Sigmoid colon (tissue), 6 donors: ENCODE measurements at regions not wholly inside any gene's neighbourhood (a gene's known extent, or its start where the extent isn't known, plus 50 kb on each side); places are given as distances from the start of the nearest gene placed in this dataset.
A peak's percentile ranks its signal among the peaks of the same experiment; 100 is the strongest.

Experiments used
- DNase-seq: peaks from one replicate; pipeline ENCODE4 v3.0.0-alpha.2; 2019
- H3K27ac ChIP-seq, 4 donors: fragments of 200-600 bp; sonication (generic); one replicate each; pipeline ENCODE4 v1.5.1; 2016 to 2019; ENCODE audit warnings: mild to moderate bottlenecking in 1 of 4
- H3K27me3 ChIP-seq, 3 donors: fragments of 200-600 bp; sonication (generic); one replicate each; pipeline ENCODE4 v1.5.1; 2019; ENCODE audit warnings: mild to moderate bottlenecking in 1 of 3
- H3K36me3 ChIP-seq, 4 donors: fragments of 200-600 bp; sonication (generic); one replicate each; pipeline ENCODE4 v1.5.1; 2016 to 2019
- H3K4me1 ChIP-seq, 4 donors: fragments of 200-600 bp; sonication (generic); one replicate each; pipeline ENCODE4 v1.5.1; 2017 to 2019
- H3K4me3 ChIP-seq, 4 donors: fragments of 200-600 bp; sonication (generic); one replicate each; pipeline ENCODE4 v1.5.1; 2017 to 2019; ENCODE audit warnings: mild to moderate bottlenecking in 2 of 4, moderate library complexity in 1 of 4
- H3K9me3 ChIP-seq, 4 donors: fragments of 200-600 bp in 3 of 4; sonication (generic) in 3 of 4; one replicate each; pipeline versions ENCODE4 v1.5.1 to v1.6.1; 2013 to 2019
- CTCF ChIP-seq, 4 experiments: fragments of 450-650 bp in 3 of 4; fragments of 200-600 bp in 1 of 4; IDR thresholded peaks; one replicate each; pipeline ENCODE4 v1.5.1; 2016 to 2019; ENCODE audit warnings: antibody characterized with exemption in 4 of 4, mild to moderate bottlenecking in 3 of 4, moderate library complexity in 2 of 4
- EP300 ChIP-seq, 4 donors: sonication (generic); formaldehyde crosslinking; IDR thresholded peaks; one replicate each; pipeline ENCODE4 v1.6.1; 2017; ENCODE audit warnings: antibody characterized with exemption in 4 of 4
- POLR2A ChIP-seq, 2 donors: fragments of 450-650 bp; IDR thresholded peaks; one replicate each; pipeline ENCODE4 v1.6.1; 2016; ENCODE audit warnings: antibody characterized with exemption in 2 of 2, mild to moderate bottlenecking in 2 of 2, moderate library complexity in 2 of 2
- POLR2AphosphoS5 ChIP-seq, 4 donors: sonication (generic); formaldehyde crosslinking; IDR thresholded peaks; one replicate each; pipeline ENCODE4 v1.6.1; 2017; ENCODE audit warnings: antibody characterized with exemption in 4 of 4
- WGBS, 2 donors: extraction: QIAGEN DNeasy Blood & Tissue Kit; methylation state at CpG; one replicate each; pipeline ENCODE4 v1.1.7; 2013; 5-methylcytosine and 5-hydroxymethylcytosine counted together
- intact Hi-C: fragments of 100-400 bp; cut with DNase I; formaldehyde crosslinking; loops from one replicate; pipeline ENCODE4 v1.15.1; 2023
- donor health status: healthy with polysubstance abuse.
- donor health status: healthy.

DNA sequence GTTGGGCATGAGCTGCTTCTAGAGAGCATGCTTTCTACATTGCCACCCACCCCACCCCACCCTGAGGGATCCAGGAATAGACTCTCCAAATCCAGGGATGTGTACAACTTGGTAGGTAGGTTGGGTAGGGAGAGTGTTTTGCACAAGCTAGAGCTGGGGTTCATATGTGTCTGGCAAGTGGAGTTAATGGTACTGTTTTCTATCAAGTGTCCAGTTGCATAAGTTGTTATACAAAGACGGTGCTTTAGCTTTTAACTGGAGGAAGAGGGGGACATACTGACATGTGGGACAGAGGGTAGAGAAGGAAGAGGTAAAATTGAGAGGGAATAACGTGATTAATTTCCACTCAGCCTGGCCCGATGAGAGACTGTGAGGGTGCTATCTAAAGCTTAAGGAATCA lies 51.0 kb upstream of the TNC start:
- intact Hi-C loops, result no loop called here
- 86 to 88% methylated on average over 3 of the region's 3 CpGs for WGBS, 2 donors

DNA sequence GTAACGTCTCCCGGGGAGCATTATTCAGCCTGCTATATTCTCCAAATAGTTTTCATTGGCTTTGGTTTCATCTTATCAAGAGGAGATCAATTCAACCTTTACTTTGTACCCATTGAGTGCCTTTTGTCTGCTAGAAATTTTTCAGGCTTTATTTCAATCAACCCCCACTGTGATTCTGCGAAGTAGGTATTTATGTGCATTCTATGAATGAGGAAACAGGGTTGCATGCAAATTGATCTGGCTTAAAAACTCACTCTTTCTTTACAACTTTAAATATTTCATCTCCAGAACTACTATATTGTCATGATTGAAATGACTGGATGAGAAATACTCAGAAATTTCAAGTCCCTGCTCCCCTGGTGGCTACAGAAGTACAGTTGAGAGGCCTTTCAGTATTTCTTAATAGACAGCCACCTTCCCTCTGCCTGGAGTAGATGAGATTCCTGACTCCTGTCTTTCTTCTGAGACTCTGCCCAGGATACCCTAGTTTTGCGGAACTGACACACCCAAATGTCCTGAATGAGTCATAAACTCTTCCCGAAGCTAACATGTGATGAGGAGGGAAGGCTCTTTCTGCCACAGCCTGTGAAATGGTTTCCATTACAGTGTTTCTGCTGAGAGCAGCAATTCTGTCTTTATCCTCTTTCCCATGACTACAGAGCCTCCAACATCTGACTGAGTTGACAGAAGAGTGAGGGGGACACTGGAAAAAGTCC lies 52.6 kb upstream of the TNC start:
- H3K4me3 ChIP-seq, result no peak overlapping the region
- H3K9me3 ChIP-seq, result no peaks in the 10 kb centered on the region
- H3K4me1 ChIP-seq, result peaks cover 0 to 9% (median 4%) of the 10 kb centered on the region in 4 donors
- no peak overlapping the region for H3K27ac ChIP-seq
- intact Hi-C loops, result no loop called here
- WGBS, 2 donors, result 41 to 74% methylated on average over 5 of the region's 5 CpGs
- DNase-seq, result no peak
- TF ChIP-seq EP300 (IDR thresholded peaks at IDR 0.05) (no peak), CTCF (IDR thresholded peaks at IDR 0.05) (no peak), POLR2A (IDR thresholded peaks at IDR 0.05) (no peak), POLR2AphosphoS5 (IDR thresholded peaks at IDR 0.05) (no peak)
- H3K36me3 ChIP-seq, result no peaks in the 10 kb centered on the region
- no peaks in the 10 kb centered on the region for H3K27me3 ChIP-seq

More for the DNA sequence above, 51.0 kb upstream of the TNC start:
- no peaks in the 10 kb centered on the region for H3K9me3 ChIP-seq
- no peaks in the 10 kb centered on the region for H3K36me3 ChIP-seq
- H3K4me1 ChIP-seq, result peaks cover 0 to 16% (median 4%) of the 10 kb centered on the region in 4 donors
- no peak overlapping the region for H3K4me3 ChIP-seq
- TF ChIP-seq EP300 (IDR thresholded peaks at IDR 0.05), result no peak
- TF ChIP-seq POLR2AphosphoS5 (IDR thresholded peaks at IDR 0.05), result peak; percentile 45 to 60 (median 50)
- H3K27ac ChIP-seq, result peak overlapping the region in 1 of 4 donors; percentile 28
- DNase-seq, result no peak
- no peaks in the 10 kb centered on the region for H3K27me3 ChIP-seq

- no peak overlapping the region for H3K27ac ChIP-seq
- intact Hi-C loops, result no loop called here
- no peak overlapping the region for H3K4me3 ChIP-seq
- no peaks in the 10 kb centered on the region for H3K36me3 ChIP-seq
- TF ChIP-seq POLR2AphosphoS5 (IDR thresholded peaks at IDR 0.05) (no peak), POLR2A (IDR thresholded peaks at IDR 0.05) (no peak), EP300 (IDR thresholded peaks at IDR 0.05) (no peak), CTCF (IDR thresholded peaks at IDR 0.05) (no peak)
- no peak for DNase-seq
- WGBS, 2 donors, result 89 to 92% methylated on average over 3 of the region's 3 CpGs
- no peaks in the 10 kb centered on the region for H3K27me3 ChIP-seq
- no peaks in the 10 kb centered on the region for H3K9me3 ChIP-seq
- peaks cover 0 to 9% (median 4%) of the 10 kb centered on the region in 4 donors for H3K4me1 ChIP-seq
These were observed 54.0 kb upstream of the TNC start for GRCh38 chr9:115171921-115172388.

DNA sequence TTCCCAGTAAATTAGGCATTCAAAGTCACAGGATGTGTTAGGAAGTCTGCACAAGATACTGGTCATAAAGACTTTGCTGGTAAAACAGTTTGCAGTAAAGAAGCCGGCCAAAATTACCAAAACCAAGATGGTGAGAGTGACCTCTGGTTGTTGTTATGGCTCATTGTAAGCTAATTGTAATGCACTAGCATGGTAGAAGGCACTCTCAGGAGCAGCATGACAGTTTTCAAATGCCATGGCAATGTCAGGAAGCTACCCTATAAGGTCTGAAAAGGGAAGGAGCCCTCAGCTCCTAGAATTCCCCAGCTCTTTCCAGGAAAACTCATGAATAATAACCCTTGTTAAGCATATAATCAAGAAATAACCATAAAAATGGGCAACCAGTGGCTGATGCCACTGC lies 64.3 kb upstream of the TNC start:
- Histone ChIP-seq H3K4me1 (peaks cover 0 to 3% (median 0%) of the 10 kb centered on the region in 4 donors), H3K36me3 (no peaks in the 10 kb centered on the region), H3K27me3 (no peaks in the 10 kb centered on the region), H3K9me3 (no peaks in the 10 kb centered on the region), H3K27ac (no peak overlapping the region), H3K4me3 (no peak overlapping the region)
- WGBS, 2 donors, result 93 to 95% methylated on average over 1 of the region's 1 CpG
- intact Hi-C loops, result no loop called here
- no peak for DNase-seq
- TF ChIP-seq POLR2AphosphoS5 (IDR thresholded peaks at IDR 0.05) (no peak), CTCF (IDR thresholded peaks at IDR 0.05) (no peak), EP300 (IDR thresholded peaks at IDR 0.05) (no peak), POLR2A (IDR thresholded peaks at IDR 0.05) (no peak)

DNA sequence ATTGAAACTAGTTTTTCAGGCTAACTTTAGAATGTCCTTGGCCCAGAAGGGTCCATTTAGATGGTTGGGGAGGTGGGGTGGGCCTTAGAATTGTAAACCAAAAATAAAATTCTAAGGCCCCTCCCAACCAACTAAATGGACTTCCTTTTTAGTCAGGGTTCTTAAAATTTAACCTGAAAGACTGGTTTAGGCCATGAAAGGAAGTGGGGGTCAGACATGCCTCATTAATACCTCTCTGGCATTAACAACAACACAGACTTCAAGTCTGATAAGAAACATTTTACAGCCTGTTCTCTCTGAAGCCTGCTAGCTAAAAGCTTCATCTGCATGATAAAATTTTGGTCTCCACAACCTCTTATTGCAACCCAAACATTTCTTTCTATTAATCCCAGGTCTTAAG lies 65.5 kb upstream of the TNC start:
- intact Hi-C loops, result no loop called here
- TF ChIP-seq POLR2A (IDR thresholded peaks at IDR 0.05) (no peak), CTCF (IDR thresholded peaks at IDR 0.05) (no peak), POLR2AphosphoS5 (IDR thresholded peaks at IDR 0.05) (no peak), EP300 (IDR thresholded peaks at IDR 0.05) (no peak)
- Histone ChIP-seq H3K9me3 (no peaks in the 10 kb centered on the region), H3K36me3 (no peaks in the 10 kb centered on the region), H3K4me3 (no peak overlapping the region), H3K27ac (no peak overlapping the region), H3K27me3 (no peaks in the 10 kb centered on the region), H3K4me1 (peaks cover 0 to 3% (median 0%) of the 10 kb centered on the region in 4 donors)
- DNase-seq, result no peak
